ENCODE measurements at regions not wholly inside any gene's neighbourhood (a gene's known extent, or its start where the extent isn't known, plus 50 kb on each side); places are given as distances from the start of the nearest gene placed in this dataset.

- no peak for DNase-seq
Observed at GRCh38 chr12:114774197-114774596, 90.2 kb upstream of the TBX3 start.

- DNase-seq = no peak
Observed at GRCh38 chr12:114770323-114770722, 86.3 kb upstream of the TBX3 start.

- no peak for DNase-seq
Observed at GRCh38 chr12:114769634-114770033, 85.7 kb upstream of the TBX3 start.

GRCh38 chr12:114767906-114768722 lies 84.1 kb upstream of the TBX3 start:
- DNase-seq = no peak

- DNase-seq = no peak
Observed at GRCh38 chr12:114767084-114767760, 83.2 kb upstream of the TBX3 start.

- no peak for DNase-seq
Observed at GRCh38 chr12:114765960-114766691, 82.2 kb upstream of the TBX3 start.

- no peak for DNase-seq
Observed at GRCh38 chr12:114764510-114764909, 80.5 kb upstream of the TBX3 start.

GRCh38 chr12:114762490-114763110 lies 78.6 kb upstream of the TBX3 start:
- no peak for DNase-seq

- no peak for DNase-seq
Observed at GRCh38 chr12:114760151-114760877, 76.3 kb upstream of the TBX3 start.

GRCh38 chr12:114759635-114760034 lies 75.7 kb upstream of the TBX3 start:
- DNase-seq = no peak

GRCh38 chr12:114757684-114758325 lies 73.8 kb upstream of the TBX3 start:
- no peak for DNase-seq

- no peak for DNase-seq
Observed at GRCh38 chr12:114752217-114752616, 68.2 kb upstream of the TBX3 start.

GRCh38 chr12:114751712-114752111 lies 67.7 kb upstream of the TBX3 start:
- no peak for DNase-seq

GRCh38 chr12:114750917-114751316 lies 66.9 kb upstream of the TBX3 start:
- DNase-seq = no peak

- DNase-seq = no peak
Observed at GRCh38 chr12:114749065-114749464, 65.1 kb upstream of the TBX3 start.

GRCh38 chr12:114747012-114747858 lies 63.3 kb upstream of the TBX3 start:
- DNase-seq = no peak

GRCh38 chr12:114746297-114747011 lies 62.5 kb upstream of the TBX3 start:
- no peak for DNase-seq

GRCh38 chr12:114744691-114745090 lies 60.7 kb upstream of the TBX3 start:
- DNase-seq = no peak

- DNase-seq = no peak
Observed at GRCh38 chr12:114744285-114744684, 60.3 kb upstream of the TBX3 start.

GRCh38 chr12:114743799-114744198 lies 59.8 kb upstream of the TBX3 start:
- DNase-seq = no peak

All from SHP77 treated with DMSO at 0.1 percent for 48 hours (cell line).